Omental fat pad (tissue), 3 donors: ENCODE measurements at regions not wholly inside any gene's neighbourhood (a gene's known extent, or its start where the extent isn't known, plus 50 kb on each side); places are given as distances from the start of the nearest gene placed in this dataset.

Experiments used
- ATAC-seq: fragments of 150-250 bp; one replicate; pipeline ENCODE4 v1.9.1; 2016; ENCODE audit warnings: mild to moderate bottlenecking, moderate library complexity; ENCODE audit not compliant: low FRiP score
- DNase-seq: peaks from one replicate; pipeline ENCODE4 v3.0.0-alpha.2; 2019; ENCODE audit warnings: low spot score
- CTCF ChIP-seq, 3 donors: fragments of 450-650 bp; IDR thresholded peaks; one replicate each; pipeline ENCODE4 v1.5.1; 2016 to 2017; ENCODE audit warnings: antibody characterized with exemption in 3 of 3, mild to moderate bottlenecking in 3 of 3, moderate library complexity in 2 of 3

DNA sequence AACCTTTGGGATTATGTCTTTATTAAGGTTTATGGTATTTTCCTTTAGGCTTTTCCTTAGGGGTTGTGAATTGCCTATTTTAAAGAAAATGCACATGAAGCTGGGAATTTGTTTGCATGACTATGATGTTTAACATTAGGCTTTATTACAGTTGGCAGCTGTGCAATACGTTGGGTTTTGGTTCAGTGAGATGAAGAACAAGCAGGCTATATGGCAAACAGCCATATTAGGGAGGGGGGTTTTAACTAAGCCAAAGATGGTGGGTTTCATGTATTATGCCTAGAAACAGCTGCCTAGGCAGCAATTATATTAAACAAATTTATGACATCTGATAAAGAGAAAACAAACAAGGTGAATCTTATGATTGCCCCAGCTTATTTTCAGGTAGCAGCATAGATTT is 880.8 kb downstream of the FAM181B start:
- ATAC-seq: no peak

GRCh38 chr11:81840380-81840779 is 893.3 kb downstream of the FAM181B start:
- DNase-seq (no peak), ATAC-seq (no peak)
- TF ChIP-seq CTCF (IDR thresholded peaks at IDR 0.05): no peak

More for the DNA sequence above, 880.8 kb downstream of the FAM181B start:
- no peak for DNase-seq
- no peak for TF ChIP-seq CTCF (IDR thresholded peaks at IDR 0.05)

GRCh38 chr11:81839976-81840375 is 893.7 kb downstream of the FAM181B start:
- no peak for ATAC-seq
- no peak for DNase-seq
- TF ChIP-seq CTCF (IDR thresholded peaks at IDR 0.05): no peak

DNA sequence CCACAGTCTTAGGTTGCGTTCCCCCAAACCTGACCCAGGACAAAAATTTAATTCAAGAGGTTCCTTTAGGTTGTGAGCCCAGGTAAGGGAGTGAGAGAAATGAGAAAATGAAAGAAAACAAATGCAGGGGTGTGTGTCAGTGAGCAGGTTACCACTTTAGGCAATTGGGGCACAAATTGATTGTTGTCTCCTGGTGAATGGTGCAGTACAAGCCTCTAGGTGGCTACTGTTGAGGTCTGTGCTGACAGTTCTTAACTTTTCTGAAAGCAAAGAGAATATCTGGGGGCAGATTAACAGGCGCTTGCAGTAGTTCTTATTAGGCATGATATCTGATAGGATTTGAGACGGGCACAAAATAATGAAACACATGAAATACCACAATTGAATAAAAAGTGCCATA is 894.6 kb downstream of the FAM181B start:
- TF ChIP-seq CTCF (IDR thresholded peaks at IDR 0.05): no peak
- ATAC-seq (no peak), DNase-seq (no peak)

DNA sequence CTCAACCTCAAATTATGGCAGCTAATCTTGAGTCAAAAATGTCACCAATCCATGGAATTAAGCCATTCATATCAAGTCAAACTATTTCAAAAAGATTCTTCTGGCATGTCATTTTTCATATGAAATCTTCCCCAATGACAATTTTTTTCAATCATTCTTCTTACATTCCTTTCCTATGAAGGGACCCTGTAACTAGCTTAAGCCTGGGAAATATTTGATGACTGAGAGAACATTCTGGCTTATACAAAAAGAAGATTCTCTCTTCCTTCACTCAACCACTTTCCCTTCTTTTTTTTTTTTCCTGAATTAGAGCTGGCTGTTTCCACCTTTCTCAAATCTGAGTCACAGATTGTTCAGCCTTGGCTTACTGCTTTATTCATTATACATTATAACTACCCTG is 903.7 kb downstream of the FAM181B start:
- TF ChIP-seq CTCF (IDR thresholded peaks at IDR 0.05): no peak
- no peak for ATAC-seq
- DNase-seq: no peak

GRCh38 chr11:81825346-81825745 is 908.3 kb downstream of the FAM181B start:
- TF ChIP-seq CTCF (IDR thresholded peaks at IDR 0.05): no peak
- ATAC-seq: no peak

DNA sequence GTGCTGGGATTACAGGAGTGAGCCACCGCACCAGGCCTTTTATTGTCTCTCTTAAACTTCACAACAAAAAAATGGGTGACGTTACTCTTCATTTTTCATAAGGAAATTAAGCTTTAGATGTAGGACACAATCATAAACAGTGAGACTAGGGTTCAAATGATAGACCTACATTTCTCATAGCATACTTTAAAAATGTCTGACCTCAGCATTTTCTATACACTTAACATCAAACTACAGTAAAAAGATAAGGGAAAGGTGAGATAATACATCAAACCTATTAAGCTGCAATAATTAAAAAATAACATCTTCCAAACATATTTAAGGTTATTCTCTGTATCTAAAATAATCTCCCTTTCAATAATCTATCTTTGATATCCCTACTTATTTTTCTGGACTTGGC is 914.2 kb downstream of the FAM181B start:
- ATAC-seq: no peak
- no peak for DNase-seq
- TF ChIP-seq CTCF (IDR thresholded peaks at IDR 0.05): no peak

More at GRCh38 chr11:81825346-81825745, 908.3 kb downstream of the FAM181B start:
- no peak for DNase-seq
